A673 (cell line): ENCODE measurements at regions not wholly inside any gene's neighbourhood (a gene's known extent, or its start where the extent isn't known, plus 50 kb on each side); places are given as distances from the start of the nearest gene placed in this dataset.

Experiments used
- BruUV-seq: library from RNA; stranded (reverse); fragments of 400-500 nt; replicated peaks from 2 replicates; lab custom pipeline; 2021; lab: Mats Ljungman, UMichigan
- CTCF ChIA-PET: fragments of 300-600 bp; sonication (Branson Sonifier 250); formaldehyde crosslinking; loops from one replicate; lab custom pipeline; 2022; ENCODE audit warnings: antibody characterized with exemption; lab: Charles Lee
- POLR2A ChIA-PET: fragments of 300-600 bp; sonication (Branson Sonifier 250); formaldehyde crosslinking; loops from one replicate; lab custom pipeline; 2022; ENCODE audit warnings: antibody characterized with exemption; ENCODE audit not compliant: low non-redundant PET; lab: Charles Lee
- DNase-seq: peaks from one replicate; pipeline ENCODE4 v3.0.0-alpha.2; 2015; ENCODE audit warnings: low spot score
- H3K27ac ChIP-seq: fragments of 200-600 bp; sonication (generic); 2 replicates; pipeline ENCODE4 v1.5.1; 2016; ENCODE audit warnings: mixed run types, low read depth, mild to moderate bottlenecking, mixed read lengths, antibody characterized with exemption, low read length; ENCODE audit not compliant: poor library complexity, severe bottlenecking
- H3K27me3 ChIP-seq: fragments of 200-600 bp; sonication (generic); replicated peaks from 2 replicates; pipeline ENCODE4 v1.6.1; 2017; ENCODE audit warnings: mixed run types, low read depth, mild to moderate bottlenecking, mixed read lengths, antibody characterized with exemption, low read length; ENCODE audit not compliant: insufficient read depth, poor library complexity
- H3K36me3 ChIP-seq: fragments of 200-600 bp; sonication (generic); 2 replicates; pipeline ENCODE4 v1.6.1; 2016; ENCODE audit warnings: mixed run types, mild to moderate bottlenecking, mixed read lengths, antibody characterized with exemption, low read length; ENCODE audit not compliant: insufficient read depth, poor library complexity, severe bottlenecking
- H3K4me1 ChIP-seq: fragments of 200-600 bp; sonication (generic); 2 replicates; pipeline ENCODE4 v1.6.1; 2017; ENCODE audit warnings: mixed run types, mild to moderate bottlenecking, mixed read lengths, antibody characterized with exemption, low read length; ENCODE audit not compliant: insufficient read depth, poor library complexity, severe bottlenecking
- H3K4me3 ChIP-seq: fragments of 200-600 bp; sonication (generic); 2 replicates; pipeline ENCODE4 v1.5.1; 2016; ENCODE audit warnings: low read depth, mixed run types, mild to moderate bottlenecking, mixed read lengths, low read length; ENCODE audit not compliant: poor library complexity, severe bottlenecking
- H3K9me3 ChIP-seq: fragments of 200-600 bp; sonication (generic); 2 replicates; pipeline ENCODE4 v1.6.1; 2016; ENCODE audit warnings: mixed run types, low read depth, mild to moderate bottlenecking, mixed read lengths, antibody characterized with exemption, low read length; ENCODE audit not compliant: poor library complexity, severe bottlenecking
- CTCF ChIP-seq: fragments of 300-800, 200-600 bp; sonication (generic); conservative IDR thresholded peaks from 2 replicates; pipeline ENCODE4 v1.5.1; 2017; ENCODE audit warnings: low read depth, mild to moderate bottlenecking, antibody characterized with exemption, low read length, moderate library complexity, mixed read lengths
- EZH2 ChIP-seq: fragments of 200-600 bp; sonication (generic); IDR thresholded peaks from 2 replicates; pipeline ENCODE4 v1.6.1; 2017; ENCODE audit warnings: borderline replicate concordance, low read depth, mild to moderate bottlenecking, mixed read lengths, antibody characterized with exemption, low read length; ENCODE audit not compliant: poor library complexity, severe bottlenecking
- intact Hi-C: fragments of 100-400 bp; cut with micrococcal nuclease; formaldehyde crosslinking; loops from one replicate; pipeline ENCODE4 v1.10.0; 2022; ENCODE audit not compliant: unreplicated experiment

GRCh38 chr10:9926003-9926402, 1091.7 kb upstream of the CELF2 start:
- POLR2A ChIA-PET = no interaction called here
- H3K9me3 ChIP-seq = peaks cover 20% of the 10 kb centered on the region
- BruUV-seq = no TSS peak

GRCh38 chr10:9926881-9927280, 1090.8 kb upstream of the CELF2 start:
- DNase-seq = no peak
- no peaks in the 10 kb centered on the region for H3K36me3 ChIP-seq
- no peak overlapping the region for H3K4me3 ChIP-seq
- BruUV-seq = no TSS peak
- no peak overlapping the region for H3K27ac ChIP-seq
- H3K27me3 ChIP-seq = no peaks in the 10 kb centered on the region
- H3K9me3 ChIP-seq = peaks cover 16% of the 10 kb centered on the region
- ChIA-PET CTCF (no interaction called here), POLR2A (no interaction called here)
- intact Hi-C loops = no loop called here
- TF ChIP-seq CTCF = no peak
- TF ChIP-seq EZH2 = no peak
- no peaks in the 10 kb centered on the region for H3K4me1 ChIP-seq

More at GRCh38 chr10:9926003-9926402, 1091.7 kb upstream of the CELF2 start:
- Histone ChIP-seq H3K27ac (no peak overlapping the region), H3K27me3 (no peaks in the 10 kb centered on the region), H3K36me3 (no peaks in the 10 kb centered on the region), H3K4me1 (no peaks in the 10 kb centered on the region), H3K4me3 (no peak overlapping the region)
- no peak for DNase-seq
- no peak for TF ChIP-seq EZH2
- no peak for TF ChIP-seq CTCF
- intact Hi-C loops = no loop called here
- CTCF ChIA-PET = no interaction called here

- ChIA-PET POLR2A (no interaction called here), CTCF (no interaction called here)
- no peak for TF ChIP-seq CTCF
- TF ChIP-seq EZH2 = no peak
- no peaks in the 10 kb centered on the region for H3K27me3 ChIP-seq
- peaks cover 17% of the 10 kb centered on the region for H3K9me3 ChIP-seq
- no peak overlapping the region for H3K4me3 ChIP-seq
- no peak for DNase-seq
- H3K27ac ChIP-seq = no peak overlapping the region
- H3K36me3 ChIP-seq = no peaks in the 10 kb centered on the region
- intact Hi-C loops = no loop called here
- no TSS peak for BruUV-seq
- H3K4me1 ChIP-seq = no peaks in the 10 kb centered on the region
These were observed 1078.0 kb upstream of the CELF2 start for GRCh38 chr10:9939716-9940115.
